CD4-positive, alpha-beta T cell treated with Interleukin-6 for 4 hours (primary cell): ENCODE measurements at regions not wholly inside any gene's neighbourhood (a gene's known extent, or its start where the extent isn't known, plus 50 kb on each side); places are given as distances from the start of the nearest gene placed in this dataset.
"Not testable (repeated sequence)": the region's sequence is repeated elsewhere in the genome, so short reads cannot be mapped to it uniquely, and the experiment has no call there.

Experiments used
- DNase-seq: peaks from one replicate; pipeline ENCODE4 v3.0.0-alpha.2; 2020; ENCODE audit warnings: mixed read lengths

GRCh38 chr4:129254526-129254925, 158.6 kb downstream of the C4orf33 start:
- DNase-seq, result no peak

- no peak for DNase-seq
Observed at GRCh38 chr4:129261584-129261983, 165.6 kb downstream of the C4orf33 start.

GRCh38 chr4:129264008-129264657, 168.2 kb downstream of the C4orf33 start:
- DNase-seq, result no peak

GRCh38 chr4:129278868-129279267, 182.9 kb downstream of the C4orf33 start:
- DNase-seq, result no peak

GRCh38 chr4:129282293-129282692, 186.3 kb downstream of the C4orf33 start:
- no peak for DNase-seq

- not testable (repeated sequence) for DNase-seq
Observed at GRCh38 chr4:129292194-129292593, 196.2 kb downstream of the C4orf33 start.

GRCh38 chr4:129314781-129315180, 218.8 kb downstream of the C4orf33 start:
- no peak for DNase-seq

- no peak for DNase-seq
Observed at GRCh38 chr4:129322920-129323319, 227.0 kb downstream of the C4orf33 start.

- no peak for DNase-seq
Observed at GRCh38 chr4:129323658-129324057, 227.7 kb downstream of the C4orf33 start.

- DNase-seq, result no peak
Observed at GRCh38 chr4:129326571-129327460, 230.9 kb downstream of the C4orf33 start.

- no peak for DNase-seq
Observed at GRCh38 chr4:129327637-129328036, 231.7 kb downstream of the C4orf33 start.

GRCh38 chr4:129328162-129328561, 232.2 kb downstream of the C4orf33 start:
- DNase-seq, result no peak

- no peak for DNase-seq
Observed at GRCh38 chr4:129334136-129334535, 238.2 kb downstream of the C4orf33 start.

GRCh38 chr4:129335276-129335675, 239.3 kb downstream of the C4orf33 start:
- no peak for DNase-seq

GRCh38 chr4:129335818-129336217, 239.9 kb downstream of the C4orf33 start:
- DNase-seq, result no peak

GRCh38 chr4:129336457-129337227, 240.7 kb downstream of the C4orf33 start:
- DNase-seq, result no peak

- no peak for DNase-seq
Observed at GRCh38 chr4:129337228-129337620, 241.3 kb downstream of the C4orf33 start.

GRCh38 chr4:129342819-129343408, 247.0 kb downstream of the C4orf33 start:
- no peak for DNase-seq

- no peak for DNase-seq
Observed at GRCh38 chr4:129344058-129344457, 248.1 kb downstream of the C4orf33 start.

GRCh38 chr4:129345609-129346008, 249.7 kb downstream of the C4orf33 start:
- DNase-seq, result no peak

- no peak for DNase-seq
Observed at GRCh38 chr4:129346036-129346435, 250.1 kb downstream of the C4orf33 start.

GRCh38 chr4:129346734-129347133, 250.8 kb downstream of the C4orf33 start:
- no peak for DNase-seq
